Esophagus muscularis mucosa (tissue), 2 donors: ENCODE measurements at regions not wholly inside any gene's neighbourhood (a gene's known extent, or its start where the extent isn't known, plus 50 kb on each side); places are given as distances from the start of the nearest gene placed in this dataset.

Experiments used
- EP300 ChIP-seq: sonication (generic); formaldehyde crosslinking; IDR thresholded peaks from one replicate; pipeline ENCODE4 v1.6.1; 2017; ENCODE audit warnings: antibody characterized with exemption
- POLR2A ChIP-seq: fragments of 450-650 bp; IDR thresholded peaks from one replicate; pipeline ENCODE4 v1.6.1; 2017; ENCODE audit warnings: antibody characterized with exemption, moderate library complexity, mild to moderate bottlenecking, low read depth

GRCh38 chr6:119764927-119765681 is 415.5 kb upstream of the MAN1A1 start:
- TF ChIP-seq POLR2A (no peak), EP300 (no peak)
